ENCODE measurements at regions not wholly inside any gene's neighbourhood (a gene's known extent, or its start where the extent isn't known, plus 50 kb on each side); places are given as distances from the start of the nearest gene placed in this dataset.
A peak's percentile ranks its signal among the peaks of the same experiment; 100 is the strongest.
"Not testable (repeated sequence)": the region's sequence is repeated elsewhere in the genome, so short reads cannot be mapped to it uniquely, and the experiment has no call there.

DNA sequence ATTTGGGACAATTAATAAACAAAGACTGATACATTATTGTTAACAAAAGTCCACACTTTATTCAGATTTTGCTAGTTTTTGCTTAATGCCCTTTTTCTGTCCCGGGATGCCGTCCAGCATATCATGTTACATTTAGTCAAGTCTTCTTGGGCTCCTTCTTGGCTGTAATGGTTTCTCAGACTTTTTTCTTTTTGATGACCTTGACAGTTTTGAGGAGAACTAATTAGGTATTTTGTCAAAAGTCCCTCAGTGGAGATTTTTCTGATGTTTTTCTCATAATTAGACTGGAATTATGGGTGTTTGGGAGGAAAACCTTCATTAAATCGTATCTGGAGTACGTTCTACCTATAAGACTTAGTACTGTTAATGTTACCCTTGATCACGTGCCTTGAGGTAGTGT is 177.2 kb downstream of the MCHR2 start:
- H3K4me3 ChIP-seq (ENCODE audit: low read length) = no peak overlapping the region
- TF ChIP-seq ZNF274 (IDR thresholded peaks at IDR 0.05; ENCODE audit: low read depth, low read length) = no peak

DNA sequence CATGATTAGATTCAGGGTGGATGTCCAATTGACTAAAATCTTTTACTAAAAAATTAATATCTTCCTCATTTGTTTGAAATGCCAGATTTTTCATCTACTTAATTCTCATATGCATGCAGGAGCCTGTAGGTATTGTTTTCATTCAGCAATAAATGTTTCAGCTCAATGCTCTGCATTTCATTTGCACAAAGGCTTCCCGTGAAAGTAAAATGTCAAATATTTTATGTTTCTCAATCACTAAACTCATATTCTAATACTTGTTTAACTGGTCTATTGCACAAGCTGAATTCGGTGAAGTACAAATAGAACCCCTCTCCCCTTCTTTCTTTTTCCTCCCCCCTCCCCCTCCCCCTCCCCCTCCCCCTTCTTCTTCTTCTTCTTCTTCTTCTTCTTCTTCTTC is 175.9 kb downstream of the MCHR2 start:
- TF ChIP-seq ZNF274 (IDR thresholded peaks at IDR 0.05; ENCODE audit: low read depth, low read length) = no peak
- H3K4me3 ChIP-seq (ENCODE audit: low read length) = no peak overlapping the region

DNA sequence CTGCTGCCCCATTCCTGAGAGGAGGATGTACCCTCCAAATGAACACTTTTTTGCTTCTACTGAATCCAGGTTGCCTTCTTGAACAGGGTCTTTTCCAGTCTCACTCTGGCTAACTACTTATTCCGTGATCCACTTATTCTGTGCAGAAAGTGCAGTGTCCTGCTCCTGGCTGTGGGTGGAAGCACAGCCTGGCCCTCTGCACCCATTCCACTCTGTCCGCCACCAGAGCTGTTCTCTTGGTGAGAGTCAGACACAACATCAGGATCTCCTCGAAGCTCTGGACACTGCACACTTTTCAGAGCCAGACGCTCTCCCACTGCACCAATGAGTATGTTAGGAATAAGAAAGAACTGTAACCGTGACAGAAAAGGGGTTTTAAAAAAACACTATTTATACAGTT is 174.2 kb downstream of the MCHR2 start:
- no peak overlapping the region for H3K4me3 ChIP-seq (ENCODE audit: low read length)

DNA sequence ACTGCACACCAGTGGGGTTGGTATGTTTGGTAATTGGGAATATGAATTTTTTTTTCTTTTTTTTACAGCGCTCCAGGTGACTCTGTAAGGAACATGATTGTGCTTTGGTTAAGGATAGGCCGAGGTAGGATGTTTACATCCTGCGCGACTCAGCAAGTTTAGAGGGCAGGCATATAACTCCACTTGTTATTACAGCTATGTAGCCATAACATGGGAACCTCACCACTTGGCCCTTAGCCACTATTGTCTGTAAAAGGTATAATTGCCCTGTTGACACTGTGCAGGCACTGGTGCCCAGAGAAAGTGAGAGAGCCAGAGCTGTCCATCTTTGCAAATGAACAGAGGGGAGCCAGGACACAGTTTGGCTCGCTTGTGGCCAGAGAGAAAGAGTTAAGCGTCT is 172.9 kb downstream of the MCHR2 start:
- no peak for TF ChIP-seq ZNF274 (IDR thresholded peaks at IDR 0.05; ENCODE audit: low read depth, low read length)
- H3K4me3 ChIP-seq (ENCODE audit: low read length) = no peak overlapping the region

More for the DNA sequence above, 174.2 kb downstream of the MCHR2 start:
- no peak for TF ChIP-seq ZNF274 (IDR thresholded peaks at IDR 0.05; ENCODE audit: low read depth, low read length)

DNA sequence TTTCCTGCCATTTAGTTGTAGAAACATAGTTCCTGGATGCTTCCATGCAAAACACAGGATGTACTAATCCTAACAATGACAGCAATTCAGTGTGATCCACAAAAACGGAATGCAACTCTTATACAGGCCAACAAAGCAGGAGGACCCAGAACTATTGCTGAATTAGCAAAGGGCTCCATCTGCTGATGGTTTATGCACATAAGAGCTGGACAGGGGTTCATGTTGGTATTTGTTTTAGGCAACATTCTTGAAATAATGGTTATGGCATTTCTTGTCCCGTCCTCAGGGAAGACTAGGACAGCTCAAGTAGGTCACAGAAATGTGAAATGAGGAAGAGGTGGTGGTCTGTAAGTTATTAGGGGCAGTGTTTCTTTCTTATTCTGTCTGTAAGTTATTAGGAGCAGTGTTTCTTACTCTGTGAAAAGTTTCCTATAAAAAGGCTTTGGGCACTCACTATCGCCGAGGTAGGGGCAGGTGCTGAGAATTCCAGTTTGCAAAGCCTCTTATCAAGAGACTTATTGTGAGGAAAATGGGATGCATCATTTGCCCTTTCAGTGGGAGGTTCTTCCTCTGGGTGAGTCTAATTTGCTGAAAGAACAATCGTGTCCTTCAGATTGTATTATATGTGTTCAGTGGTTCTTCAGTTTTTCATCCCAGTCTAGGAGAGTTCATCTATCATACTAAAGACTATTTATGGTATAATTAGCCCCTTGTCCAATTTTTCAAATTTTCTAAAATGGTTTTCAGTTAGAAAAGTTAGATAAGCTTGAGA is 171.1 kb downstream of the MCHR2 start:
- TF ChIP-seq ZNF274 (IDR thresholded peaks at IDR 0.05; ENCODE audit: low read depth, low read length) = no peak
- H3K4me3 ChIP-seq (ENCODE audit: low read length) = 0 out of 2 replicates have a peak overlapping the region, but pooled peaks have one; percentile 22

DNA sequence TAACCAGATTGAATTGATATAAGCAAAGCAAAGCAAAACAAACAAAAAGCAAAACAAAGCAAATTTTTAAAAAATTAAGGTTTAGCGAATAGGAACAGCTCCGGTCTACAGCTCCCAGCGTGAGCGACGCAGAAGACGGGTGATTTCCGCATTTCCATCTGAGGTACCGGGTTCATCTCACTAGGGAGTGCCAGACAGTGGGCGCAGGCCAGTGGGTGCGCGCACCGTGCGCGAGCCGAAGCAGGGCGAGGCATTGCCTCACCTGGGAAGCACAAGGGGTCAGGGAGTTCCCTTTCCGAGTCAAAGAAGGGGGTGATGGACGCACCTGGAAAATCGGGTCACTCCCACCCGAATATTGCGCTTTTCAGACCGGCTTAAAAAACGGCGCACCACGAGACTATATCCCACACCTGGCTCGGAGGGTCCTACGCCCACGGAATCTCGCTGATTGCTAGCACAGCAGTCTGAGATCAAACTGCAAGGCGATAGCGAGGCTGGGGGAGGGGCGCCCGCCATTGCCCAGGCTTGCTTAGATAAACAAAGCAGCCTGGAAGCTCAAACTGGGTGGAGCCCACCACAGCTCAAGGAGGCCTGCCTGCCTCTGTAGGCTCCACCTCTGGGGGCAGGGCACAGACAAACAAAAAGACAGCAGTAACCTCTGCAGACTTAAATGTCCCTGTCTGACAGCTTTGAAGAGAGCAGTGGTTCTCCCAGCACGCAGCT is 170.3 kb downstream of the MCHR2 start:
- H3K4me3 ChIP-seq (ENCODE audit: low read length) = not testable (repeated sequence)

DNA sequence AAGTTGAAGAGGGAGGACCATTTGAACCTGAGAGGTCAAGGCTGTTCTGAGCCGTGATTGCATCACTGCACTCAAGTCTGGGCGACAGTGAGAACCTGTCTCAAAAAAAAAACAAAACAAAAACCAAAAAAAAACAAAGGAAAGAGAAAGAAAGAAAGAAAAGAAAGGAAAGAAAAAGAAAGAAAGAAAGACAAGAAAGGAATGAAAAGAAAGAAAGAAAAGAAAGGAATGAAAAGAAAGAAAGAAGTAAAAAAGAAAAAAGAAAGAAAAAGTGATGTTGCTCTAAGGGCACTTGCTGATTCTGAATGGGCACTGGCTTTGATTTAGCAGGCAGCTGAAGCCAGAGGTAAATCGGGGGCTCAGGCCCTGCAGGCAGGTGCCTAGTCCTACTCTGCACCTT is 161.0 kb downstream of the MCHR2 start:
- H3K4me3 ChIP-seq (ENCODE audit: low read length) = no peak overlapping the region
- TF ChIP-seq ZNF274 (IDR thresholded peaks at IDR 0.05; ENCODE audit: low read depth, low read length) = no peak

DNA sequence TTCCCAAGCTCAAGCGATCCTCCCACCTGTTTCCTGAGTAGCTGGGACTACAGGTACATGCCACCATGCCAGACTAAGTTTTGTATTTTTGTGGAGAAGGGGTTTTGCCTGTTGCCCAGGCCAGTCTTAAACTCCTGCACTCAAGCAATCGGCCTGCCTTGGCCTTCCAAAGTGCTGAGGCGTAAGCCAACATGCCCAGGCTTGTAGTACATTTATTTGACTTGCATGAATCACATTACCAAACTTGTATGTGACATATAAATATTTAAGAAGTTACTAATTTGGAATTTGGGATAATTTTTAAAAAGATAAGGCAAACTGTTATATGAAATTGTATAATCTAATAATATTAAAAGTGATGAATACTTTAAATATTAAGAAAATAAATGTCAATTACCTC is 157.6 kb downstream of the MCHR2 start:
- H3K4me3 ChIP-seq (ENCODE audit: low read length) = no peak overlapping the region
- no peak for TF ChIP-seq ZNF274 (IDR thresholded peaks at IDR 0.05; ENCODE audit: low read depth, low read length)

DNA sequence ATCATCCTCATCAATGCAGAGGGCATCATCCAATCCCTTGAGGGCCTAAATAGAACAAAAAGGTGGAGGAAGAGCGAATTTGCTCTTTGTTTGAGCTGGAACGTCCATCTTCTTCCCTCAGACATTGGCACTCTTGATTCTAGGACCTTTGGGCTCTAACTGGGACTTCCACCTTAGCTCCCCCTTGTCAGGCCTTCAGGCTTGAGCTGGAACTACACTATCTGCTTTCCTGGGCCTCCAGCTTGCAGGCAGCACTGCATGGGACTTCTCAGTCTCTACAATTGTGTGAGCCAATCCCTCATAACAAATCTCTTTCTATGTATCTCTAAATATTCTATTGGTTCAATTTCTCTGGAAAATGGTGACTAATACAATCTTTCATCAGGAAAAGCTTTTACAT is 155.4 kb downstream of the MCHR2 start:
- TF ChIP-seq ZNF274 (IDR thresholded peaks at IDR 0.05; ENCODE audit: low read depth, low read length) = no peak
- H3K4me3 ChIP-seq (ENCODE audit: low read length) = no peak overlapping the region

DNA sequence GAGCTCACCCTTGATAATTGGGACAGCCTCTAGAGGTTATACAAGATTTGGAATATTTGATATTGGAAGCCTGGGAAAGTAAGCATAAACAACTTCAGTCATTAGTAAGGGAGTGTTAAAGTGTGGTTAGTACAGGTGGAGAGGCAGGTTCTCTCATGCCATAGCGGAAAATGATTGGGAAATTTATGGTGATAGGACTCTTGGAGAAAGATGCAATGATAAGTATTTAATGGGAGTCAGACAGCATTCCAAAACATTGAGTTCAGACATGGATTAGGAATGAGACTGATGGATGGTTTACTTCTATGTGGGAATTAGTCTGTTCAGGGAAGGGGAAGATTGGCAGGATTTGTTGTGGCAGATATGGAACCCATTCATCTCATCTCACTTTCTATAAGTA is 152.7 kb downstream of the MCHR2 start:
- TF ChIP-seq ZNF274 (IDR thresholded peaks at IDR 0.05; ENCODE audit: low read depth, low read length) = no peak
- H3K4me3 ChIP-seq (ENCODE audit: low read length) = no peak overlapping the region

DNA sequence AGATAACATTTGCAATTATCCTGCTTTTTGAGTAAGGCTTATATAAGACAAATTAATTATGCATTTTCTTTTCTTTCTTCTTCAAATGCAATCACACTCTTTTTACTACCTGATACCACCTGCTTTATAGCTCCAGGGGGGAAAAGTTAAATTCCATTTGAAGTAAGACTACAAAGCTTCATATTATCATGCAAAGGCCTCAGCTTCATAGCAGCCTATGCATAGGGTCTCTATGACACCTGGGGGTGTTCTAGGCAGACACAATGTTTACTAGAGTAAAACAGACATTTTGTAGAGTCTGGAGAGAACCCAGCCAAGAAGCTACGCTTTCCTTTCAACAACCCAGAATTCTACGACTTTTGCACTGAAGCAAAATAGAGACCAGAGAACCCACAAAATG is 148.0 kb downstream of the MCHR2 start:
- no peak for TF ChIP-seq ZNF274 (IDR thresholded peaks at IDR 0.05; ENCODE audit: low read depth, low read length)
- H3K4me3 ChIP-seq (ENCODE audit: low read length) = no peak overlapping the region

DNA sequence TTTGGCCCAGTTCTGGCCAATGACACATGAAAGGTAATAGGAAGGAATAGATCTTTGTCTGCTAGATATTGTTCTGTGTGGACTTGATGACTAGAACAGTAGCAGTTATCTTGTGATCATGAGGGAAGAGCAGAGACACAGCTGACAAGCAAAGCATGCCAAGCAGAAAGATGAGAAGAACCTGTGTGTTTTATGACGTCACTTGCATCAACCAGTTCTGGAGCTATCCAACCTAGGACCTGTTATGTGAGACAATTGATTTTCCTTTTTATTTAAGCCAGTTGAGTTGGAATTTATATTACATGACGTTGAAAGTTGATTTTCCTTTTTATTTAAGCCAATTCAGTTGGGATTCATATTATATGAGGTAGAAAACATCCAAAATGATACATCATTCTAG is 143.2 kb downstream of the MCHR2 start:
- H3K4me3 ChIP-seq (ENCODE audit: low read length) = no peak overlapping the region
- TF ChIP-seq ZNF274 (IDR thresholded peaks at IDR 0.05; ENCODE audit: low read depth, low read length) = no peak

DNA sequence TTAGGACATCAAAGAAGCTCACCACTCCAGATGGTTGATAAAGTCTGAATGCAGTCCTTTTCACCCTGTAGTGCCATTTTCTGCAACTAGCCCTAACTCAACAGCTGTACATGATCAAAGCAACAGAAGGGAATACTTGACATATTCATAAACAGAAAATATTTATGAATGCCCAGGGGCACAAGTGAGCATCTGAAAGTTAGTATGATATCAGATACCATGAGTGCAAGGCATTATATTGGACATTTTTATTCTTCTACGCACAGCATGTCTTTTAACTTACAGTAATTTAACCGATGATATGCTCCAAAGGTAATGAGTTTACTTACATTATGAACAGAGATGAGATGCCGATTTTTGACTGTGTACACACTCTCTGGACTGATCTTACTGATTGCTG is 142.0 kb downstream of the MCHR2 start:
- no peak overlapping the region for H3K4me3 ChIP-seq (ENCODE audit: low read length)
- TF ChIP-seq ZNF274 (IDR thresholded peaks at IDR 0.05; ENCODE audit: low read depth, low read length) = no peak

DNA sequence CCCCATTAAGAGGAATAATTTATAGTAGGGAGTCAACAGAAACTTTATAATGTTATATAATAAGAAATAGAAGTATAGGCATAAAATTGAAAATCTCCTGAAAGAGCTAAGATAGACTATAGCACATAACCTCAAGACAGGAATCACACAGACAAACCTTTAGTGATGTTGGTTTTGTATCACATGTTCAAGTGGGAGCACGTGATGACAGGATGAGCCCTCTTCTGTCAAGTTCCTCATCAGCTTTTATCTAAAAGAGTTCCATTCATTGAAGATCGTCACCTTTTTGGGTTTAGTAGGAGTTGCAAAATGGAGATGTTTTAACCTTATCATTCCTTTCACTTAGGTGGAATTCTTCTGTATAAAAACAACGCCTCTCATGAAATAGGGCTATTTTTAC is 127.0 kb downstream of the MCHR2 start:
- no peak overlapping the region for H3K4me3 ChIP-seq (ENCODE audit: low read length)
- TF ChIP-seq ZNF274 (IDR thresholded peaks at IDR 0.05; ENCODE audit: low read depth, low read length) = no peak

DNA sequence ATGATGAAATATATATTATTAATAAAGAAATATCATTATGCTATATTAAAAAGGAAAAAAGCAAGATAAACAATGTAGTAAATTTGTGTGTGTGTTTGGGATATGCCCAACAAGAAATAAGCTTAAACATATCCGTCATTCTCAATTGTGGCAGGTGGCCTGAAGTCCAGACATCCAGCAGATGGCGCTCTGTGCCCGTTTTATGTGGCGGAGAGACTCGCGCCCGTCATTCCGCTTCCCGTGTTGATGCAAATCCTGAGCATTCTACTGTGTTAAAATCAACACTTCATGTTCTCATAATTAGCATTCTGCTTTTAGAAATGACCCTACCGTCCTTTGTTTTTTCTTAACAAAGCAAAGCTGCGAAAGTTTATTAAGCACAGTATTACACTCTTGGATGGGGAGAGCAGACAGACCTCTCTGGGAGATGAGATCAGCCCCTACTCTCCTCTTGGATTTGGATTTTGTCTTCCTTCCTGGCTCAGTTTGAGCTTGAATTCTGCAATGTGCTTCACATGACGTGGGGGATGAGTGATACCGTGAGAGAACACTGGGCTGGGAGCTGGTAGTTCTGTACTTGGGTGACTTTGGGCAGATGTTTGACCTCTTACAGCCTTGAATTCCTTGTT is 125.8 kb downstream of the MCHR2 start:
- TF ChIP-seq ZNF274 (IDR thresholded peaks at IDR 0.05; ENCODE audit: low read depth, low read length) = no peak
- no peak overlapping the region for H3K4me3 ChIP-seq (ENCODE audit: low read length)

Data from GM08714 (cell line).